Stimulated activated CD8-positive, alpha-beta memory T cell treated with anti-CD3 and anti-CD28 coated beads, Interleukin-15, amount 100 ng/mL, for 4 hours (primary cell): ENCODE measurements at regions not wholly inside any gene's neighbourhood (a gene's known extent, or its start where the extent isn't known, plus 50 kb on each side); places are given as distances from the start of the nearest gene placed in this dataset.

Experiments used
- DNase-seq, 2 donors: peaks; one replicate each; pipeline ENCODE4 v3.0.0-alpha.2; 2020; ENCODE audit warnings: low read depth in 2 of 2

DNA sequence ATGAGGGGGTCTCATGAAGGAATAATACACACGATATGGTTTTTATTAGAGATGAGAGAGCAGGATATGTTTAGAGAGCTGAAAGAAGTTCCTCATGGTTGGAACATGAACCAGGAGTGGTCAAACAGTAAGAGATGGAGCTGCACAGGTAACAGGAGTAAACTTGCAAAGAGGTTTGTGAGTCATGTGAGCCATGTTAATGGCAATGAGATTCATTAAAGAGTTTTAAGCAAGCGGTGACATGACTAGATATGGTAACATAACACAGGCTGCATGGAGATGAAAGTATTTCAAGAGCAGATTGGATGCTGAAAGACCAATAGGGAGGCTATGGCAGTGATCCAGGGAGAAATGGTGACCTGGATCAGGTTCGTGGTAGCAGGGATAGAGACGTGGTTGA is 62.6 kb upstream of the SSTR1 start:
- no peak for DNase-seq

DNA sequence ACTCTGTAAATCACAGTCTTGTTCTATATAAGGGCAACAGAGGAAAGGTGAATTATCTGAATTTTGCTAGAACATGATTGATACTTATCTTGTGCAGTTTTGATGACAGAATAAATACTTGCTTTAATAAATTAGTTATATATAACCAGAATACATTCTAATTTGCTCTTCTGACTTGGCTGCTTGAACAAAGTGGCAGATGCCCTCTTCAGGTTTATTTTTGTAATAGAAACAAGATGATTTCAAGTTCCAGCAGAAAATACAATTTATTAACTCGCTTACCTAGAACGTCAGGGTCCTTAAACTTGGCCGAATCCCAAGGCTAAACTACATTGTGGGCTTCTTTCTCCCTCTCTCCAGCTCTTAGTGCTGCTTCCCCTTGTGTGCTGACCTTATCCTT is 57.6 kb upstream of the SSTR1 start:
- no peak for DNase-seq
